ENCODE measurements at regions not wholly inside any gene's neighbourhood (a gene's known extent, or its start where the extent isn't known, plus 50 kb on each side); places are given as distances from the start of the nearest gene placed in this dataset.

DNA sequence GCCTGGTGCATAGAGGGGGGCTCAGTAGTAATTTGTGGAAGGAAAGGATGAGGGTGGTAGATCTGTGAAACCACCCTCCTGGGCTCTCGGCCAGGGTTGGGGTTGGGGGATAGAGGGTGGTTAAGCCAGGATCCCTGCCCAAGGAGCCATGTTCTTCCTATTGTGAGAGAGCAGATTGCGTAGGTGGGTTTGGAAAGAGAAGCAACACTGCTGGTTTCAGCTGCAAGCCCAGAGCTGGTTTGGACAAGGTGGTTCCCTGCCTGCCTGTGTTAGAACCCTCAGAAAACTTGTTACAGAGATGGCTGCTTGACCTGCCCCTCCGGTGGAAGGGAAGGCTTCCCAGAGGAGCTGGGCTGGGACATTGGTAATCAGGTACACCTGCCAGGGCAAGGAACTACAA lies 131.2 kb upstream of the HAND1 start:
- H2AFZ ChIP-seq (ENCODE audit: low read length), result no peak overlapping the region
- BruUV-seq (replicated peaks), result no TSS peak
- TF ChIP-seq, protein P1, sequence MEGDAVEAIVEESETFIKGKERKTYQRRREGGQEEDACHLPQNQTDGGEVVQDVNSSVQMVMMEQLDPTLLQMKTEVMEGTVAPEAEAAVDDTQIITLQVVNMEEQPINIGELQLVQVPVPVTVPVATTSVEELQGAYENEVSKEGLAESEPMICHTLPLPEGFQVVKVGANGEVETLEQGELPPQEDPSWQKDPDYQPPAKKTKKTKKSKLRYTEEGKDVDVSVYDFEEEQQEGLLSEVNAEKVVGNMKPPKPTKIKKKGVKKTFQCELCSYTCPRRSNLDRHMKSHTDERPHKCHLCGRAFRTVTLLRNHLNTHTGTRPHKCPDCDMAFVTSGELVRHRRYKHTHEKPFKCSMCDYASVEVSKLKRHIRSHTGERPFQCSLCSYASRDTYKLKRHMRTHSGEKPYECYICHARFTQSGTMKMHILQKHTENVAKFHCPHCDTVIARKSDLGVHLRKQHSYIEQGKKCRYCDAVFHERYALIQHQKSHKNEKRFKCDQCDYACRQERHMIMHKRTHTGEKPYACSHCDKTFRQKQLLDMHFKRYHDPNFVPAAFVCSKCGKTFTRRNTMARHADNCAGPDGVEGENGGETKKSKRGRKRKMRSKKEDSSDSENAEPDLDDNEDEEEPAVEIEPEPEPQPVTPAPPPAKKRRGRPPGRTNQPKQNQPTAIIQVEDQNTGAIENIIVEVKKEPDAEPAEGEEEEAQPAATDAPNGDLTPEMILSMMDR (conservative IDR thresholded peaks at IDR 0.05; ENCODE audit: low read length), result no peak
- no peak for TF ChIP-seq EZH2phosphoT487 (IDR thresholded peaks at IDR 0.05; ENCODE audit: borderline replicate concordance, low read depth, low read length)
- no peak overlapping the region for H3K4me3 ChIP-seq (ENCODE audit: low read depth, low read length, poor library complexity, severe bottlenecking)
- H3K4me2 ChIP-seq (ENCODE audit: low read length), result no peak overlapping the region
- POLR2A ChIA-PET, result interaction anchor here (1.5 kb wide), 1 partner anchor 149 kb away, joined by 3 read pairs; no protein-coding TSS in a partner anchor
- H3K27ac ChIP-seq (ENCODE audit: low read depth, low read length, poor library complexity, severe bottlenecking), result no peak overlapping the region
- H3K9me3 ChIP-seq (ENCODE audit: low read length), result no peaks in the 10 kb centered on the region
- no peaks in the 10 kb centered on the region for H3K79me2 ChIP-seq (ENCODE audit: insufficient read depth, low read depth, low read length)
- CTCF ChIA-PET (ENCODE audit: unreplicated experiment), result no interaction called here
- no peaks in the 10 kb centered on the region for H3K4me1 ChIP-seq (ENCODE audit: insufficient read depth, low read length, poor library complexity, severe bottlenecking)
- intact Hi-C loops (cut with micrococcal nuclease; ENCODE audit: unreplicated experiment), result no loop called here
- H3K36me3 ChIP-seq (ENCODE audit: insufficient read depth, low read length), result no peaks in the 10 kb centered on the region
- no peak for DNase-seq (ENCODE audit: low spot score)
- no peaks in the 10 kb centered on the region for H4K20me1 ChIP-seq (ENCODE audit: insufficient read depth, low read length)
- no peaks in the 10 kb centered on the region for H3K9me2 ChIP-seq (ENCODE audit: insufficient read depth, low read length)

DNA sequence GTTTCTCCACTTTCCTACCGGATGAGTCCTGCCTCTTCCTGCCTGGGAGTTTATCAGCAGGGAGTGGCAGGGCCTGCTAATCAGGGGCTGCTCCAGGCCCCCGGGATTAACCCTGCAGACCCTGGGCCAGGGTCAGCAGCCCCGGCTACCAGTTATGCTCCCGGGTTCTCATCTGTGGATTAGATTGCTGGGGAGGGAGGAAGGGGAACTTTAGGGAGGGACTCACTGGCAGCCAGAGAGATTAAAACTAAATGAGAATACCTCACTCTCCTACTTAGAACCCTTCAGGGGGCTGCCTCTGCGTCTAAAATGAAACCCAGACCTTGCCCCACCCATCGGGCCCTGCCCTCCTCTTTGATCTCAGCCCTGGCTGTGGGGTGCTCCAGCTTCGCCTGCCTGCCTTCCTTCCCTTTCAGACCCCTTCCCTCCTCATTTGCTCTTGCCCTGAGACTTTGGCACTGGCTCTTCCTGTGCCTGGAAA lies 130.5 kb upstream of the HAND1 start:
- H3K9me3 ChIP-seq (ENCODE audit: low read length), result no peaks in the 10 kb centered on the region
- H3K27ac ChIP-seq (ENCODE audit: low read depth, low read length, poor library complexity, severe bottlenecking), result no peak overlapping the region
- H3K4me2 ChIP-seq (ENCODE audit: low read length), result no peak overlapping the region
- intact Hi-C loops (cut with micrococcal nuclease; ENCODE audit: unreplicated experiment), result no loop called here
- H3K9me2 ChIP-seq (ENCODE audit: insufficient read depth, low read length), result no peaks in the 10 kb centered on the region
- ChIA-PET CTCF (ENCODE audit: unreplicated experiment) (no interaction called here), POLR2A (interaction anchor here (0.6 to 0.8 kb wide), 2 partner anchors 21 to 138 kb away, joined by 3 read pairs; no protein-coding TSS in a partner anchor)
- no peaks in the 10 kb centered on the region for H3K79me2 ChIP-seq (ENCODE audit: insufficient read depth, low read depth, low read length)
- BruUV-seq (replicated peaks), result no TSS peak
- no peaks in the 10 kb centered on the region for H3K36me3 ChIP-seq (ENCODE audit: insufficient read depth, low read length)
- no peak overlapping the region for H2AFZ ChIP-seq (ENCODE audit: low read length)
- H3K4me1 ChIP-seq (ENCODE audit: insufficient read depth, low read length, poor library complexity, severe bottlenecking), result no peaks in the 10 kb centered on the region
- H3K4me3 ChIP-seq (ENCODE audit: low read depth, low read length, poor library complexity, severe bottlenecking), result no peak overlapping the region
- no peaks in the 10 kb centered on the region for H4K20me1 ChIP-seq (ENCODE audit: insufficient read depth, low read length)
- no peak for TF ChIP-seq EZH2phosphoT487 (IDR thresholded peaks at IDR 0.05; ENCODE audit: borderline replicate concordance, low read depth, low read length)
- TF ChIP-seq, protein P1 (conservative IDR thresholded peaks at IDR 0.05; ENCODE audit: low read length), result no peak
- no peak for DNase-seq (ENCODE audit: low spot score)

DNA sequence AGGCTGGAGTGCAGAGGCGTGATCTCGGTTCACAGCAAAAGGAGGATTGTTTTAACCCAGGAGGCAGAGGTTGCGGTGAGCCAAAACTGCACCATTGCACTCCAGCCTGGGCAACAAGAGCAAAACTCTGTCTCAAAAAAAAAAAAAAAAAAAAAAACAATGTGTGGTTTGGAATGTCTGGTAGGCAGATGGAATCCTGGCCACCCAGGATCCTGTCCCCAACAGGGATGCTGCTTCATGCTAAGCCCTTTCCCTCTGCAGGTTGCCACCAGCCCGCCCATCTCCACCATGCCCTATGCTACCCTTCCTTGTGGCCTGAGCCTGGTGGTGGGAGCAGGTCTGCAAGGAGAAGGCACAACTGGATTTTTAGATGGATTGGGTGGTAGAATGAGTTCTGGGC lies 129.7 kb upstream of the HAND1 start:
- intact Hi-C loops (cut with micrococcal nuclease; ENCODE audit: unreplicated experiment), result no loop called here
- no peaks in the 10 kb centered on the region for H3K9me3 ChIP-seq (ENCODE audit: low read length)
- CTCF ChIA-PET (ENCODE audit: unreplicated experiment), result no interaction called here
- H3K27ac ChIP-seq (ENCODE audit: low read depth, low read length, poor library complexity, severe bottlenecking), result no peak overlapping the region
- H3K36me3 ChIP-seq (ENCODE audit: insufficient read depth, low read length), result no peaks in the 10 kb centered on the region
- no peaks in the 10 kb centered on the region for H3K79me2 ChIP-seq (ENCODE audit: insufficient read depth, low read depth, low read length)
- no TSS peak for BruUV-seq (replicated peaks)
- DNase-seq (ENCODE audit: low spot score), result no peak
- no peaks in the 10 kb centered on the region for H3K9me2 ChIP-seq (ENCODE audit: insufficient read depth, low read length)
- H3K4me1 ChIP-seq (ENCODE audit: insufficient read depth, low read length, poor library complexity, severe bottlenecking), result no peaks in the 10 kb centered on the region
- H3K4me3 ChIP-seq (ENCODE audit: low read depth, low read length, poor library complexity, severe bottlenecking), result no peak overlapping the region
- H3K4me2 ChIP-seq (ENCODE audit: low read length), result no peak overlapping the region
- TF ChIP-seq, protein P1 (conservative IDR thresholded peaks at IDR 0.05; ENCODE audit: low read length), result no peak
- no peak for TF ChIP-seq EZH2phosphoT487 (IDR thresholded peaks at IDR 0.05; ENCODE audit: borderline replicate concordance, low read depth, low read length)
- no peak overlapping the region for H2AFZ ChIP-seq (ENCODE audit: low read length)
- H4K20me1 ChIP-seq (ENCODE audit: insufficient read depth, low read length), result no peaks in the 10 kb centered on the region
- POLR2A ChIA-PET, result interaction anchor here (0.8 kb wide), 1 partner anchor 137 kb away, joined by 3 read pairs; no protein-coding TSS in a partner anchor

Measured in OCI-LY7 (cell line).